ENCODE measurements at regions not wholly inside any gene's neighbourhood (a gene's known extent, or its start where the extent isn't known, plus 50 kb on each side); places are given as distances from the start of the nearest gene placed in this dataset.

GRCh38 chr2:36140391-36140790 is 215.2 kb upstream of the CRIM1 start:
- ChIA-PET POLR2A (no interaction called here), CTCF (no interaction called here), RAD21 (ENCODE audit: unreplicated experiment) (no interaction called here), SMC1A (ENCODE audit: uncharacterized antibody, unreplicated experiment) (interaction anchor here (0.6 kb wide), 1 partner anchor 165 kb away, joined by 3 read pairs; no protein-coding TSS in a partner anchor)
- Histone ChIP-seq H3K9me3 (replicated peaks; ENCODE audit: control insufficient read depth, insufficient read depth, low read length) (no peaks in the 10 kb centered on the region), H3K36me3 (ENCODE audit: control insufficient read depth in 2 of 2, insufficient read depth in 2 of 2, low read length in 1 of 2) (no peaks in the 10 kb centered on the region), H3K27me3 (replicated peaks in 1 of 2; ENCODE audit: control insufficient read depth in 2 of 2, insufficient read depth in 2 of 2, low read length in 1 of 2) (no peaks in the 10 kb centered on the region), H4K20me1 (ENCODE audit: control insufficient read depth, insufficient read depth) (no peaks in the 10 kb centered on the region), H3K4me3 (no peak overlapping the region), H3K4me2 (ENCODE audit: control insufficient read depth, insufficient read depth) (no peak overlapping the region), H3K27ac (ENCODE audit: control insufficient read depth, insufficient read depth) (no peak overlapping the region), H3K9ac (ENCODE audit: control insufficient read depth, insufficient read depth, low read length) (no peak overlapping the region), H2AFZ (ENCODE audit: control insufficient read depth, low read depth, low read length) (no peak overlapping the region), H3K4me1 (ENCODE audit: control insufficient read depth, insufficient read depth, low read length) (no peaks in the 10 kb centered on the region), H3K79me2 (ENCODE audit: control insufficient read depth, insufficient read depth, low read length) (no peaks in the 10 kb centered on the region)
- intact Hi-C loops (cut with micrococcal nuclease; ENCODE audit: unreplicated experiment) = no loop called here
- BruUV-seq (replicated peaks) = no TSS peak
- DNase-seq (ENCODE audit: low read depth, low spot score) (no peak), ATAC-seq (no peak), FAIRE-seq (no peak)
- TF ChIP-seq RBBP5 (conservative IDR thresholded peaks at IDR 0.05) = no peak
- TF ChIP-seq CHD1 (IDR thresholded peaks at IDR 0.05; ENCODE audit: low read depth, low read length) = no peak
- TF ChIP-seq NKRF (conservative IDR thresholded peaks at IDR 0.05) = no peak
- TF ChIP-seq BRCA1 (IDR thresholded peaks at IDR 0.05; ENCODE audit: low read depth, low read length) = no peak
- TF ChIP-seq MEF2A (IDR thresholded peaks at IDR 0.05; ENCODE audit: insufficient read depth, low read depth, low read length) = no peak
- TF ChIP-seq NR2C2 (IDR thresholded peaks at IDR 0.05; ENCODE audit: borderline replicate concordance, control insufficient read depth, insufficient read length, low read depth) = no peak
- TF ChIP-seq IRF5 (IDR thresholded peaks at IDR 0.05; ENCODE audit: borderline replicate concordance) = no peak
- TF ChIP-seq RB1 (IDR thresholded peaks at IDR 0.05; ENCODE audit: borderline replicate concordance) = no peak
- TF ChIP-seq PRDM15 (CRISPR knock-in tag; IDR thresholded peaks at IDR 0.05) = no peak
- TF ChIP-seq RAD21 (IDR thresholded peaks at IDR 0.05; ENCODE audit: insufficient read depth, low read depth, low read length) = no peak
- no peak for TF ChIP-seq SREBF2 (IDR thresholded peaks at IDR 0.05; ENCODE audit: low read length)
- no peak for TF ChIP-seq CBFB (IDR thresholded peaks at IDR 0.05; ENCODE audit: low read depth)
- no peak for TF ChIP-seq USF2 (IDR thresholded peaks at IDR 0.05; ENCODE audit: borderline replicate concordance, low read depth, low read length)
- no peak for TF ChIP-seq E4F1 (IDR thresholded peaks at IDR 0.05; ENCODE audit: borderline replicate concordance, partially characterized antibody)
- TF ChIP-seq ZNF384 (IDR thresholded peaks at IDR 0.05; ENCODE audit: borderline replicate concordance, low read depth, low read length) = no peak
- in situ Hi-C loops (cut with MboI) = no loop called here

Measured in GM12878 (cell line).